M059J (cell line): ENCODE measurements at regions not wholly inside any gene's neighbourhood (a gene's known extent, or its start where the extent isn't known, plus 50 kb on each side); places are given as distances from the start of the nearest gene placed in this dataset.
"Not testable (repeated sequence)": the region's sequence is repeated elsewhere in the genome, so short reads cannot be mapped to it uniquely, and the experiment has no call there.

Source experiments
- DNase-seq: peaks from one replicate; pipeline ENCODE4 v3.0.0-alpha.2; 2012; ENCODE audit warnings: low read depth

GRCh38 chr4:135447598-135447997 is 1246.0 kb upstream of the PABPC4L start:
- DNase-seq = not testable (repeated sequence)

- peak; percentile 62 for DNase-seq
Measured at GRCh38 chr4:135434936-135435335, 1233.3 kb upstream of the PABPC4L start.

GRCh38 chr4:135429528-135429927 is 1227.9 kb upstream of the PABPC4L start:
- no peak for DNase-seq

GRCh38 chr4:135418353-135418752 is 1216.8 kb upstream of the PABPC4L start:
- peak; percentile 9 for DNase-seq

GRCh38 chr4:135412213-135412612 is 1210.6 kb upstream of the PABPC4L start:
- DNase-seq = no peak

GRCh38 chr4:135411251-135411650 is 1209.7 kb upstream of the PABPC4L start:
- no peak for DNase-seq

- DNase-seq = not testable (repeated sequence)
Measured at GRCh38 chr4:135409261-135409660, 1207.7 kb upstream of the PABPC4L start.

- no peak for DNase-seq
Measured at GRCh38 chr4:135408109-135408508, 1206.5 kb upstream of the PABPC4L start.

- not testable (repeated sequence) for DNase-seq
Measured at GRCh38 chr4:135406597-135406996, 1205.0 kb upstream of the PABPC4L start.

GRCh38 chr4:135385830-135386581 is 1184.4 kb upstream of the PABPC4L start:
- DNase-seq = no peak

GRCh38 chr4:135383356-135384288 is 1182.0 kb upstream of the PABPC4L start:
- DNase-seq = no peak

GRCh38 chr4:135382280-135382959 is 1180.8 kb upstream of the PABPC4L start:
- DNase-seq = no peak

- DNase-seq = no peak
Measured at GRCh38 chr4:135372131-135372530, 1170.5 kb upstream of the PABPC4L start.

- no peak for DNase-seq
Measured at GRCh38 chr4:135371137-135371536, 1169.5 kb upstream of the PABPC4L start.

- peak; percentile 9 for DNase-seq
Measured at GRCh38 chr4:135368831-135369230, 1167.2 kb upstream of the PABPC4L start.

- DNase-seq = peak; percentile 8
Measured at GRCh38 chr4:135365065-135365464, 1163.5 kb upstream of the PABPC4L start.

- no peak for DNase-seq
Measured at GRCh38 chr4:135359128-135359527, 1157.5 kb upstream of the PABPC4L start.

GRCh38 chr4:135357091-135357490 is 1155.5 kb upstream of the PABPC4L start:
- DNase-seq = no peak

- no peak for DNase-seq
Measured at GRCh38 chr4:135354876-135355275, 1153.3 kb upstream of the PABPC4L start.

- no peak for DNase-seq
Measured at GRCh38 chr4:135353008-135353407, 1151.4 kb upstream of the PABPC4L start.

- DNase-seq = no peak
Measured at GRCh38 chr4:135344492-135344891, 1142.9 kb upstream of the PABPC4L start.

- no peak for DNase-seq
Measured at GRCh38 chr4:135338181-135338580, 1136.6 kb upstream of the PABPC4L start.
